Prostate gland (tissue), 2 donors: ENCODE measurements at regions not wholly inside any gene's neighbourhood (a gene's known extent, or its start where the extent isn't known, plus 50 kb on each side); places are given as distances from the start of the nearest gene placed in this dataset.
A peak's percentile ranks its signal among the peaks of the same experiment; 100 is the strongest.

Experiments used
- DNase-seq: peaks from one replicate; pipeline ENCODE4 v3.0.0-alpha.2; 2019; ENCODE audit warnings: low spot score
- H3K27ac ChIP-seq, 2 donors: fragments of 200-600 bp; sonication (generic); 2 replicates each; pipeline ENCODE4 v1.5.1; 2017 to 2019
- H3K27me3 ChIP-seq: fragments of 200-600 bp; sonication (generic); replicated peaks from 2 replicates; pipeline ENCODE4 v1.5.1; 2019; ENCODE audit not compliant: insufficient read depth
- H3K36me3 ChIP-seq, 2 donors: fragments of 200-600 bp; sonication (generic); 1 replicate in 1 of 2; 2 replicates in 1 of 2; pipeline versions ENCODE4 v1.5.1 to v1.8.1; 2017 to 2019
- H3K4me1 ChIP-seq: fragments of 200-600 bp; sonication (generic); replicated peaks from 2 replicates; pipeline ENCODE4 v1.5.1; 2019
- H3K4me3 ChIP-seq, 2 donors: fragments of 200-600 bp; sonication (generic); 2 replicates each; pipeline ENCODE4 v1.5.1; 2017 to 2019
- H3K9me3 ChIP-seq: fragments of 200-600 bp; sonication (generic); 2 replicates; pipeline ENCODE4 v1.5.1; 2017
- CTCF ChIP-seq, 4 experiments: fragments of 200-600 bp in 2 of 4; fragments of 450-650 bp in 2 of 4; sonication (generic) in 2 of 4; IDR thresholded peaks; 1 replicate in 3 of 4; 2 replicates in 1 of 4; pipeline ENCODE4 v1.5.1; 2016 to 2019; ENCODE audit warnings: antibody characterized with exemption in 4 of 4, mild to moderate bottlenecking in 2 of 4, moderate library complexity in 2 of 4
- POLR2A ChIP-seq: fragments of 450-650 bp; IDR thresholded peaks from one replicate; pipeline ENCODE4 v1.6.1; 2016; ENCODE audit warnings: antibody characterized with exemption, mild to moderate bottlenecking
- POLR2AphosphoS5 ChIP-seq: sonication (generic); formaldehyde crosslinking; IDR thresholded peaks from one replicate; pipeline ENCODE4 v1.6.1; 2017; ENCODE audit warnings: antibody characterized with exemption
- WGBS: methylation state at CpG from one replicate; pipeline ENCODE4 v1.1.5; 2018; 5-methylcytosine and 5-hydroxymethylcytosine counted together
- intact Hi-C: fragments of 100-400 bp; cut with DNase I; formaldehyde crosslinking; loops from one replicate; pipeline ENCODE4 v1.14.2; 2022

- intact Hi-C loops: no loop called here
- Histone ChIP-seq H3K4me1 (no peaks in the 10 kb centered on the region), H3K9me3 (no peaks in the 10 kb centered on the region), H3K27me3 (no peaks in the 10 kb centered on the region), H3K27ac (peak overlapping the region in 1 of 2 donors; percentile 21), H3K4me3 (no peak overlapping the region), H3K36me3 (no peaks in the 10 kb centered on the region)
- no peak for DNase-seq
- WGBS: 68% methylated on average over 5 of the region's 5 CpGs
- no peak for TF ChIP-seq CTCF (IDR thresholded peaks at IDR 0.05)
Observed at GRCh38 chr14:22280497-22281316, 308.3 kb downstream of the DAD1 start.

GRCh38 chr14:22276913-22277816, 311.9 kb downstream of the DAD1 start:
- intact Hi-C loops: loop anchor here (10.0 kb wide), 1 partner anchor 98 kb away; no protein-coding TSS in a partner anchor
- TF ChIP-seq CTCF (IDR thresholded peaks at IDR 0.05) (peak in 3 of 4 experiments; percentile 11 to 46 (median 41)), POLR2A (no peak), POLR2AphosphoS5 (no peak)
- DNase-seq: no peak

GRCh38 chr14:22271838-22272799, 316.9 kb downstream of the DAD1 start:
- no peaks in the 10 kb centered on the region for H3K27me3 ChIP-seq
- H3K4me3 ChIP-seq: no peak overlapping the region
- DNase-seq: no peak
- no peaks in the 10 kb centered on the region for H3K9me3 ChIP-seq
- H3K4me1 ChIP-seq: no peaks in the 10 kb centered on the region
- TF ChIP-seq POLR2AphosphoS5: no peak
- no peak for TF ChIP-seq POLR2A
- no peak for TF ChIP-seq CTCF (IDR thresholded peaks at IDR 0.05)
- intact Hi-C loops: loop anchor here (10.0 kb wide), 1 partner anchor 103 kb away; no protein-coding TSS in a partner anchor
- peak overlapping the region in 1 of 2 donors; percentile 15 for H3K27ac ChIP-seq
- WGBS: 59% methylated on average over 11 of the region's 11 CpGs
- no peaks in the 10 kb centered on the region for H3K36me3 ChIP-seq

More at GRCh38 chr14:22276913-22277816, 311.9 kb downstream of the DAD1 start:
- H3K4me1 ChIP-seq: no peaks in the 10 kb centered on the region
- no peak overlapping the region for H3K4me3 ChIP-seq
- no peaks in the 10 kb centered on the region for H3K36me3 ChIP-seq
- H3K27me3 ChIP-seq: no peaks in the 10 kb centered on the region
- 60% methylated on average over 4 of the region's 4 CpGs for WGBS
- H3K9me3 ChIP-seq: no peaks in the 10 kb centered on the region
- H3K27ac ChIP-seq: no peak overlapping the region

- Histone ChIP-seq H3K36me3 (no peaks in the 10 kb centered on the region), H3K4me1 (no peaks in the 10 kb centered on the region), H3K4me3 (no peak overlapping the region), H3K27ac (no peak overlapping the region), H3K27me3 (no peaks in the 10 kb centered on the region), H3K9me3 (no peaks in the 10 kb centered on the region)
- TF ChIP-seq POLR2A (no peak), CTCF (IDR thresholded peaks at IDR 0.05) (no peak), POLR2AphosphoS5 (no peak)
- 34% methylated on average over 2 of the region's 2 CpGs for whole genome bisulfite sequencing
- intact Hi-C loops: loop anchor here (10.0 kb wide), 1 partner anchor 46 kb away; no protein-coding TSS in a partner anchor
- DNase-seq: no peak
Observed at GRCh38 chr14:22268875-22269274, 320.1 kb downstream of the DAD1 start.
